ENCODE measurements at regions not wholly inside any gene's neighbourhood (a gene's known extent, or its start where the extent isn't known, plus 50 kb on each side); places are given as distances from the start of the nearest gene placed in this dataset.
"Not testable (repeated sequence)": the region's sequence is repeated elsewhere in the genome, so short reads cannot be mapped to it uniquely, and the experiment has no call there.

DNA sequence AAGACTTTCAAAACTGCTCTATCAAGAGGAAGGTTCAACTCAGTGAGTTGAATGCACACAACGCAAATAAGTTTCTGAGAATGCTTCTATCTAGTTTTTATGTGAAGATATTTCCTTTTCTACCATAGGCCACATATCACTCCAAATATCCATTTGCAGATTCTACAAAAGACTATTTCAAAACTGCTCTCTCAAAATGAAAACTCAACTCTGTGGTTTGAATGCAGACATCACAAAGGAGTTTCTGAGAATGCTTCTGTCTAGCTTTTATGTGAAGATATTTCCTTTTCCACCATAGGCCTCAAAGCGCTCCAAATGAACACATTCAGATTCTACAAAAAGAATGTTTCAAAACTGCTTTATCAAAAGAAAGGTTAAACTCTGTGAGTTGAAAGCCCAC, 1093.1 kb upstream of the DEFB115 start:
- not testable (repeated sequence) for DNase-seq

DNA sequence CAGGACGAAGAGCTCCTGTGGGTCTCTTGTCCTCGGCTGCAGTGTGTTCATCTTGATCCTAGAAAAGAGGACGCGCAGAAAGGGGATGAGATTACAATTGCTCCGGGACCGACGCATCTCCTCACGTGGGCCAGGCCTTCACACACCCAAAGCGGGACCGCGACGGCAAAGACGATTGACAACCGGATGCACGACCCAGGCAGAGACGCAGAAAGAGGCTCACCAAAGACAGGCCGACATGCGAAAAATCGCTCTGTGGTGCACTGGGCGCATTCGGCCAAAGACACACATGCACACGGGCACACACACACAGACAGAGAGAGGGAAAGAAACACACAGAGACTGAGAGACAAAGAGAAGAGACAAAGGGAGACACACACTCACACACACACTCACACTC, 1089.9 kb upstream of the DEFB115 start:
- DNase-seq: no peak

DNA sequence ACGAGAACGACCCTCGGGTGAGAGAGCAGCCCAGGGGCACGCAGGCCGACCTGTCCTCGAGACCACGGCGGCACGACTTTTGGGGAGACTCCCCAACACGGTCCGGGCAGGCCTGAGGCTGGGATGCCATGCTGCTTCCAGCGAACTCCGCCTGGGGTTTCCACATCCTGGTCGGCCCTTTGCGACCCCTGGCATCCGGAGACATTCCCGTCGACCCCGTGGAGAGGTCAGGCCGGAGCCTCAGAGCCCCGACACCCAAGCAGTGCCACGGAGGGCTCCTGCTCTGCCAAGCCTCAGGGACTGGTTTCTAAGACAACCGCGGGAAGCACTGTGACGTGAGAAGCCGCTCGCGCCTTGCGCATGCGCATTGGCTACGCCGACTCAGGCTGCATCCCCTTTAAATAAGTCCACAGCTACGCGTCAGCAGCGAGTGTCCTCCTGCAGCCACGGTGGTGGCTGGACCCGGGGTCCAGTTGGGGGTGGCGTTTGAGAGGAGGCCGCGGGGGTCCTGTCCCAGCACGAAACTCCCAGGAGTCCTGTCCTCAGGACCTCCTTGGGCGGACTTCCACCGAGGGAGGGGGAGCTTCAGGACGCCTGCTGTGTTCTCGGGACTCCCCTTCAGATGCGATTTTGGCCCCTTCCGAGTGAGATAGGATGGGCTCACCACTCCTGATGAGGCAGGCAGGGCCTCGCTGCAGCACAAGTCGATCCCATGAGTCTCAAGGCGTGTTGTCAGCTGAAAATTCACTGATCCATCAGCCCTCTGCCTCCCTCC, 1089.3 kb upstream of the DEFB115 start:
- no peak for DNase-seq

DNA sequence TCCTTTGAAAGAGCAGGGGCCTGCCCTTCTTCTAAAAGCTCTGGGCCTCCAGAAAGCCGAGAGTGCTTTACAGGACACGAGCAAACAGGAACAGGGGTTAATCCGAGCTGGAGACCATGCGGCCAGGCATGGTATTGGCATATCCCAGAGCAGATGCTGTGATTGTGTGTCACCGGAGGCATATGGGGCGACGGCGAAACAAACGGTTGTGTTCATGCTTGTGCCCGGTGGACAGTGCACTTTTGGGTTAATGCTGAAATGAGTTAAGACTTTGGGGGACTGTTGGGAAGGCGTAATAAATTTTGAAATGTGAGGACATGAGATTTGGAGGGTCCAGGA, 1088.7 kb upstream of the DEFB115 start:
- DNase-seq: no peak

DNA sequence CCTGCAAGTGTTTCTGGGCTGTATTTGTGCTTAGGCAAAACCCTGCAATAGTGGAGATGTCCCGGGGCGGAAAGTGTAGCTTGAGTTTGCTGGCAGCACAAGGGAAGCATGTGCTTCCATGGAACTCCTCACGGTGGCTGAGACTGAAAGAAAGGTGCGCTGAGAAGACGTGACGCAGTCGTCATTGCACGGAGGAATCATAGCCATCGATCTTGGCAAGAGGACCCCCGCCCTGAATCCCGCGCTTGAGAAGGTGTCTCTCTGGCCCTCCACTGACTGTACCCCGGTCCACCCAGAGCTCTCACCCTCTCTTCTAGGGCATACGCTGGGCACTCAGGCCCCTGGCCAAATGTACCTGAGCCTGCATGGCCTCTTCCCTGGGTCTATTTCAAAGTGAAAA, 1081.8 kb upstream of the DEFB115 start:
- no peak for DNase-seq

DNA sequence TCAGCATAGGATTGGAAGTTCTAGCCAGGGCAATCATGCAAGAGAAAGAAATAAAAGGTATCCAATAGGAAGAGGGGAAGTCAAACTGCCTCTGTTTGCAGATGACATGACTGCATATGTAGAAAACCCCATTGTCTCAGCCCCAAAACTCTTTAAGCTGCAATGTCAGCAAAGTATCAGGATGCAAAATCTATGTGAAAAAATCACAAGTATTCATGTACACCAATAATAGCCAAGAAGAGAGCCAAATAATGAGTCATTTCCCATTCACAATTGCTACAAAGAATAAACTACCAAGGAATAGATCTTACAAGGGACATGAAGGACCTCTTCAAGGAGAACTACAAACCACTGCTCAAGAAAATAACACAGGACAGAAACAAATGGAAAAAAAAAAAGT, 1074.3 kb upstream of the DEFB115 start:
- not testable (repeated sequence) for DNase-seq

DNA sequence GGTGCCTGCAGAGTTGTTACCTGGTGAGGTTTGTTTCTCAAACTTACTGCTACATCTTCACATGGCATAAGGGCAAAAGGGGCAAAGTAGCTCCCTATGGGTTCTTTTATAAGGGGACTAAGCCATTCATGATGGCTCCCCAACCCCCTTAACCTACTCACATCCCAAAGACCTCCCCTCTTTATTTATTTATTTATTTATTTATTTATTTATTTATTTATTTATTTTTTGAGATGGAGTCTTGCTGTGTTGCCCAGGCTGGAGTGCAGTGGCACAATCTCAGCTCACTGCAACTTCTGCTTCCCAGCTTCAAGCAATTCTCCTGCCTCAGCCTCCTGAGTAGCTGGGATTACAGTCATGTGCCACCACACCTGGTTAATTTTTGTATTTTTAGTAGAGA, 1065.7 kb upstream of the DEFB115 start:
- DNase-seq: not testable (repeated sequence)

DNA sequence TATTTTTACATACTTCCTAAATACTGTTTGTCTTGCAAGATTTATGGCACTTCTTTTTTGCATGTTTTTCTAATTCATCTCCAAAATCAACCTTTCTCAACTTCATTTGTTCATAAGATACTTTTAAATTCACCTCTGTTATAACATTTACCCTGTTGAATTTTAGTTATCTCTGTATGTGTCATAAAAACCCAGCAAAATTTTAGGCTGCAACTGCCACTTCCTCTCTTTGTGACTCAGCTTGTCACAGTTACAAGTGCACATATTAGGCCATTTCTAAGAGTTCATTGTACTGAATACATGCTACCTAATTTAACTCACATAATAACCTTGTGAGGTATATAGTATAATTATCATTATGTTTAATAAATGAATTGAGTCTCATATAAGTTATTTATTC, 1023.0 kb upstream of the DEFB115 start:
- DNase-seq: not testable (repeated sequence)

DNA sequence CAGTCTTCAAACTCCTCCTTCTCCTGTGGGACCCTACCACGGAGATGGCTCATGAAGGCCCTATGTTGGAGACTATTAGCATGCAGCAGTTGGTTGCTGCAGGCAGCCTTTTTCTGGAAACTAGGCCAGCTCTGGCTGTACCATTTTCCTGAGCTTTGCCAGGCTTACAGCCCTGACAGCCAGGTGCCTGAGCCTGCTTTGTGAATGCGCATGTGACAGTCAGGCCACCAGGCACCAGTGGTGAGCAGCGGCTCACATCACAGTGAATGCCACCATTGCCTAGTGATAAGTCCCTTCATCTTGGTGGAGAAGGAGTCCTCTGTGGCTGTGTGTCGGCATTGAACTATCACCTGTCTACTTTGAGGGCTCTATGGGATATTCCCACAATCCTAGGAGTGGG, 982.4 kb upstream of the DEFB115 start:
- DNase-seq: not testable (repeated sequence)

DNA sequence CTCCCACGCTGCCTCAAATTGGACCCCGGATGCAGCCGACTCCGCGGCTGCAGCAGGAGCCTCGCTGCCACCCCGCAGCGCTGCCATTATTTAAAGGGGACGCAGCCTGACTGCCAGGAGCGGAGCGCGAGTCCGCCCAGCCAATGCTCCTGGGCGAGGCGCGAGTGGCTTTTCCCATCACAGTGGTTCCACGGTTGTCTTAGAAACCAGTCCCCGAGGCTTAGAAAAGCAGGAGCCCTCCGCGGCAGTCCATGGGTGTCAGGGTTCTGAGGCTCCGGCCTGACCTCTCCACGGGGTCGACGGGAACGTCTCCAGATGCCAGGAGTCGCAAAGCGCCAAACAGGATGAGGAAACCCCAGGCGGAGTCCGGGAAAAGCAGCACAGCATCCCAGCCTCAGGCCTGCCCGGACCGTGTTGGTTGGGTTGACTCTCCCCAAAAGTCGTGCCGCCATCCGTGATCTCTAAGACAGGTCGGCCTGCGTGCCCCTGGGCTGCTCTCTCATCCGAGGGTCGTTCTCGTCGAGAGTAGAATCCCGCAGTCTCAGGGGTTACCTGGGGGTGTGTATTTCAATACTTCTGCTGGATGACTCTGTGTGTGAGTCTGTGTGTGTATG, 975.8 kb upstream of the DEFB115 start:
- no peak for DNase-seq

DNA sequence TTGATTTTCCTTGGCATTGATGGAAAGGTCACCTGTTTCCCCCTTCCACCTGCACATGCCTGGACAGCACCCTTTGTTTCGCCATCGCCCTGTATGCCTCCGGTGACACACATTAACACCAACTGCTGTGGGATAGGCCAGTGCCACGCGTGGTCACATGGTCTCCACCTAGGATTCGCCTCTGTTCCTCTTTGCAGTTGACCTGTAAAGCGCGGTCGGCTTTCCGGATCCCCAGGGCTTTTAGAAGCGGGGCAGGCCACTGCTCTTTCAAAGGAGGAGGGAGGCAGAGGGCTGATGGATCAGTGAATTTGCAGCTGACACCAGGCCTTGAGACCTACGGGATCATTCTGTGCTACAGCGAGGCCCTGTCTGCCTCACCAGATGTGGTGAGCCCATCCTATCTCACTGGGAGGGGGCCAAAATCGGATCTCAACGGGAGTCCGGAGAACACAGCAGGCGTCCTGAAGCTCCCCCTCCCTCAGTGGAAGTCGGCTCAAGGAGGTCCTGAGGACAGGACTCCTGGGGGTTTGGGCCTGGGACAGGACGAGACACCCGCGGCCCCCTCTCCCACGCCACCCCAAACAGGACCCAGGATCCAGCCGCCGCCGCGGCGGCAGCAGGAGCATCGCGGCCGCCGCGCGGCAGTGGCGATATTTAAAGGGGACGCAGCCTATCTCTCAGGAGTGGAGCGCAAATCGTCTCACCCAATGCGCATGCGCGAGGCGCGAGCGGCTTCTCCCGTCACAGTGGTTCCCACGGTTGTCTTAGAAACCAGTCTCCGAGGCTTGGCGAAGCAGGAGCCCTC, 973.8 kb upstream of the DEFB115 start:
- DNase-seq: peak; percentile 82

DNA sequence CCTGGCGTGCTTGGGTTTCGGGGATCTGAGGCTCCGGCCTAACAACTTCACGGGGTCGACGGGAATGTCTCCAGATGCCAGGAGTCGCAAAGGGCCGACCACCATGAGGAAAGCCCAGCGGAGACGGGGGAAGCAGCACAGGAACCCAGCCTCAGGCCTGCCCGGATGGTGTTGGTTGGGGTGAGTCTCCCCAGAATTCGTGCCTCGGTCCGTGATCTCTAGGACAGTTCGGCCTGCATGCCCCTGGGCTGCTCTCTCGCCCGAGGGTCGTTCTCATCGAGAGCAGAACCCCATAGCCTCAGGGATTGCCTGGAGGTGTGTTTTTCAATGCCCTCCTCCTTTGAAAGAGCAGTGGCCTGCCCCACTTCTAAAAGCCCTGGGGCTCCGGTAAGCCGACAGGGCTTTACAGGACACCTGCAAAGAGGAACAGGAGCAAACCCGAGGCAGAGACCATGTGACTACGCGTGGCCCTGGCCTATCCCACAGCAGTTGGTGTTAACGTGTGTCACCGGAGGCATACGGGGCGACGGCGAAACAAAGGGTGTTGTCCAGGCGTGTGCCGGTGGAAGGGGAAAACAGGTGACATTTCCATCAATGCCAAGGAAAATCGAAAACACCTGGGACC, 973.1 kb upstream of the DEFB115 start:
- no peak for DNase-seq

DNA sequence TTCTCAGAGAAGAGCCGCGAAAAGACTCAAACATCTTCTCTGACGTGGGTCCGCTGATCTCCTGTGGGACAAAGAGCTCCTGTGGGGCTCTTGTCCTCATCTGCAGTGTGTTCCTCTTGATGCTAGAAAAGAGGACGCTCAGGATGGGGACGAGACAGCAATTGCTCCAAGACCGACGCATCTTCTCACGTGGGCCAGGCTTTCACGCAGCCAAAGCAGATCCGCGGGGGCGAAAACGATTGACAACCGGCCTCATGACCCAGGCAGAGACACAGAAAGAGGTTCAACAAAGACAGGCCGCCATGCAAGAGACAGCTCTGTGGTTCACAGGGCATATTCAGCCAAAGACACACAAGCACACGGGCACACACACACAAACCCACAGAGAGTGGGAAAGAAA, 971.8 kb upstream of the DEFB115 start:
- no peak for DNase-seq

DNA sequence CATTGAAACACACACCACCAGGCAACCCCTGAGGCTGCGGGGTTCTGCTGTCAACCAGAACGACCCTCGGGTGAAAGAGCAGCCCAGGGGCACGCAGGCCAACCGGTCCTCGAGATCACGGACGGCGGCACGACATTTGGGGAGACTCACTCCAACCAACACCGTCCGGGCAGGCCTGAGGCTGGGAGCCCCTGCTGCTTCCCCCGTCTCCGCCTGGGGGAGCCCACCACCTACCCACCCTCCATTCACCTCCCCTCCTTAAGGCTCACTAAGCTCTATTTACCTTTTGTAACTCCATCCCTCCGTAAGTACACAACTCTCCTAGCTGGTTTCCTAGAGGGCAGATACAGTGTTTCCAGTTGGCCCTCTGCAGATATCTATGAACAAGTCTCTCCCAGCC, 971.3 kb upstream of the DEFB115 start:
- DNase-seq: no peak

DNA sequence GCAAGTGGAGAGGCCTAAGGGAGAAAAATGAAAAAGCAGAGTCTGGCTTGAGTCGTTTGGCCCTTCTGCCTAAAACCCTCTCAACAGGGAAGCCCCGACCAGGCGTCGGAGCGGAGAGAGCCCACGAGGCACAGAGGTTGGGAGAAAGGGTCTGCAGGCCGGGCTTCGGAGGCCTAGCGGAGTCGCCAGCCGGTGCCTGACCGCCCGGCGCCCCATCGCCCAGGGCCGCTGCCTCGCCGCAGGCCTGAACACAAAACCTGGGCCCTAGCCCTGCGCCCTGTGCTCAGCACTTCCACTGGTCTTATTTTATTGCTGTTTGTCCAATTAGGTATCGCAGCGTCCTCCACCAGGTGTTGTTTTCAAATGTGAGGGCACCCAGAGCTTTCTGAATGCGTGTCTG, 970.0 kb upstream of the DEFB115 start:
- DNase-seq: not testable (repeated sequence)

DNA sequence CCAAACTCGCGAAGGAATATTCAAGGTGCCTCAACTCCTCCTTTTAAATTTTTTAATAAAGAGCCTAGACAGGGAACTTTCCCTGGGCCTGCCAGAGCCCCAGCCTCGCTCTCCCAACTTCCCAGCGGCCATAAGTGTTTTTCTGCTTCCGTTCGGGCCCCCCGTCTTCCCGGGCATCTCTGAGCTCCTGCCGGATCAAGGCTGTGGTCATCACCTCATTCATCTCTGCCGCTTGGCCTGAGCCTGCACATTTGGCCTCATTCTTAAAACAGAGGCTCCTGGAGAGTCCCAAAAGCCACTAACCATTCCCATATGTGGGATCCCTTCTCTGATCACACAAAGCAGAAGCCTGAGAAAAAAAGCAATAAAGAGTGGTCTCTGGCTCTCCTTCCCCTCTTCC, 969.1 kb upstream of the DEFB115 start:
- DNase-seq: no peak

DNA sequence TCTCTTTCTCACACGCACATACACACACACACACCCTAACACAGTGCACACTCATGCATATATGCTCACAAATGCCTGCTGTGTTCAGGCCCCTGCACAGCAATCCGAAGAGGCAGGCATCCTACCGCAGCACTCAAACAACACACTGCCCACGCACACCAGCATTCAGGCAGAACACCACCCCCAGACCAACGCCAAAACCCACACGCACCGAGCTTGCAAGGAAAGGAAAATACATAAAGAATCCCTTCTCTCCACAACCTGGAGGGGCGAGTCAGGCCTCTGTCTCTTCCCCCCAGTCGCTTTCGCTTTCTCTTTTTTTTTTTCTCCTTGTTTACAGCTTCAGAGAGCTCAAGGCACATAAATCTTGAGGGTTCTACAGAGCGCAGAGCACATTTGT, 968.4 kb upstream of the DEFB115 start:
- DNase-seq: not testable (repeated sequence)

DNA sequence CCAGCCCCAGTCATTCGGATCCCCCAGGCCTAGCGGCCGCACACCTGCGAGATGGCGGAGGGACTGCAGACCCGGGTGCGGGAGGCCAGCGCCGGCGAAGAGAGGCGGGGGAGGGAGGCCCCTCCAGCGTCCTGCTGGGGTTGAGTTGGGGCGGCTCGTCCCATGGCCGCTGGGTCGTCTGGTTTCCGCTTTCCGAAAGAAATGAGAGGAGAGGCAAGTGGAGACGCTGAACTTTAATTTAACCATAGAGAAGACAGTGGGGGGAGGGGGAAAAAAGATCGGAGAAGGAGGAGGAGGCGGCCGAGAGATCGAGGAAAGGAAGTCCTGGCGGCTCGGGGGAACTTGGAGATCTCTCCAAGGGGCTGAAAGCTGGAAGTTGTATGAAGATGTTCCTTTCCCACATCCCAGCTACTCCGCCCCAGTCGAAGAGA, 967.7 kb upstream of the DEFB115 start:
- DNase-seq: not testable (repeated sequence)

DNA sequence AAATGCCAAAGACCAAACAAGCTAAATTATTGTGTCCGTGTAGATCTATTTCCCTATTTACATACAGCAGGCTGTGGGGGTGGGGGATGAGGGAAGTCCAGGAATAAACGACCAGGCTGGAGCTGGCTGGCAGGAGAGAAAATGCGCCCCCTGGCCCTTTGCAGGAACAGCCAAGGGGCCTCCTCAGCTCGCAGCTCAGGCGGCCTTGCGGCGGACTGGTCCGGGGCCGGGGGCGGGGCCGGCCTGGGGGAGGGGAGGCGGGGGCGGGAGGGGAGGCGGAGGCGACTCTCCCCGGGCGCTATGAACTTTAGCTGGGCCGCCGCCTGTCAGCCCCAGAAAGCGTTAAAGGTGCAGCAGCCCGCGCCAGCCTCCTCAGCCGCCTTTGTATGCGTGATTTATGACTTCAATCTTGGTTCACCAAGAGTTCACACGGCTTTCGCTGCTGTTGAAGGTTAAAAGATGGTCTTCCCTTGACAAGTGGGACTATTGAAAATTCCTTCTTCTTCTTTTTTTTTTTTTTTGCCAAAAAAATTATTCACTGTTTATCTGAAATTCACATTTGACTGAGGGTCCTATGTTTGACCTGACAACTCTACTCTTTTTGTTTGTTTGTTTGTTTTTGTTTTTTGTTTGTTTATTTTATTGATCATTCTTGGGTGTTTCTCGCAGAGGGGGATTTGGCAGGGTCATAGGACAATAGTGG, 967.0 kb upstream of the DEFB115 start:
- peak; percentile 40 for DNase-seq

DNA sequence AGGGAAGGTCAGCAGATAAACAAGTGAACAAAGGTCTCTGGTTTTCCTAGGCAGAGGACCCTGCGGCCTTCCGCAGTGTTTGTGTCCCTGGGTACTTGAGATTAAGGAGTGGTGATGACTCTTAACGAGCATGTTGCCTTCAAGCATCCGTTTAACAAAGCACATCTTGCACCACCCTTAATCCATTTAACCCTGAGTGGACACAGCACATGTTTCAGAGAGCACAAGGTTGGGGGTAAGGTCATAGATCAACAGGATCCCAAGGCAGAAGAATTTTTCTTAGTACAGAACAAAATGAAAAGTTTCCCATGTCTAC, 966.4 kb upstream of the DEFB115 start:
- DNase-seq: not testable (repeated sequence)

DNA sequence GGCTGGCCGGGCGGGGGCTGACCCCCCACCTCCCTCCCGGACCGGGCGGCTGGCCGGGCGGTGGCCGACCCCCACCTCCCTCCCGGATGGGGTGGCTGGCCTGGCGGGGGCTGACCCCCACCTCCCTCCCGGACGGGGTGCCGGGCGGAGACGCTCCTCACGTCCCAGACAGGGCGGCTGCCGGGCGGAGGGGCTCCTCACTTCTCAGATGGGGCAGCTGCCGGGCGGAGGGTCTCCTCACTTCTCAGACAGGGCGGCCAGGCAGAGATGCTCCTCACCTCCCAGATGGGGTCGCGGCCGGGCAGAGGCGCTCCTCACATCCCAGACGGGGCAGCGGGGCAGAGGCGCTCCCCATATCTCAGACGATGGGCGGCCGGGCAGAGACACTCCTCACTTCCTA, 965.8 kb upstream of the DEFB115 start:
- not testable (repeated sequence) for DNase-seq

DNA sequence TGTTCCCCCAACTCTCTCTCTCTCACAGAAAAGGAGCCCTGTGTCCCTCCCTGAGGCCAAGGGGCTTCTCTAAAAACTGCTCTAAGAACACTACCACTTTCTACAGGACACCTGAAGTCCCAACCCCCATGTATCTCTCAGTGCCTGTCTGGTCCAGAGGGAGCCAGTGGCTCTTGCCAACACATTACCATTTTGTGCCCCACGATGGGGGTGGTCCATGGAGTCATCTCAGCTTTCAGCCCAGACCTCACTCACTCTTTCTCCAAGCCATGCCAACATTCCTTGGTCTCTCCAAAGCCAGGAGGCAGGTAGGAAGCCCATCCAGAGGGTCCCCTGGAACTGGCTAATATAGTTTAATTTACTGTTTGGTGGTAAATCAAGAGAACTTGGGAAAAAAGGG, 962.1 kb upstream of the DEFB115 start:
- not testable (repeated sequence) for DNase-seq
